Iris pigment epithelial cell (primary cell): ENCODE measurements at regions not wholly inside any gene's neighbourhood (a gene's known extent, or its start where the extent isn't known, plus 50 kb on each side); places are given as distances from the start of the nearest gene placed in this dataset.
"Not testable (repeated sequence)": the region's sequence is repeated elsewhere in the genome, so short reads cannot be mapped to it uniquely, and the experiment has no call there.

Source experiments
- DNase-seq: peaks from one replicate; pipeline ENCODE4 v3.0.0-alpha.2; 2011; ENCODE audit warnings: low read depth

GRCh38 chr15:96470681-96471310, 140.3 kb downstream of the NR2F2 start:
- no peak for DNase-seq

- no peak for DNase-seq
These were observed 142.2 kb downstream of the NR2F2 start for GRCh38 chr15:96472681-96473080.

- DNase-seq = no peak
These were observed 143.1 kb downstream of the NR2F2 start for GRCh38 chr15:96473556-96473955.

- no peak for DNase-seq
These were observed 143.7 kb downstream of the NR2F2 start for GRCh38 chr15:96474231-96474664.

- DNase-seq = no peak
These were observed 146.7 kb downstream of the NR2F2 start for GRCh38 chr15:96477227-96477626.

GRCh38 chr15:96484412-96484811, 153.9 kb downstream of the NR2F2 start:
- not testable (repeated sequence) for DNase-seq

- DNase-seq = no peak
These were observed 154.3 kb downstream of the NR2F2 start for GRCh38 chr15:96484830-96485229.

- no peak for DNase-seq
These were observed 156.7 kb downstream of the NR2F2 start for GRCh38 chr15:96487245-96487644.

GRCh38 chr15:96491066-96491699, 160.7 kb downstream of the NR2F2 start:
- not testable (repeated sequence) for DNase-seq

- not testable (repeated sequence) for DNase-seq
These were observed 161.5 kb downstream of the NR2F2 start for GRCh38 chr15:96491700-96492644.

- no peak for DNase-seq
These were observed 164.0 kb downstream of the NR2F2 start for GRCh38 chr15:96494505-96494904.

- no peak for DNase-seq
These were observed 164.9 kb downstream of the NR2F2 start for GRCh38 chr15:96495386-96495785.

GRCh38 chr15:96497951-96498350, 167.5 kb downstream of the NR2F2 start:
- DNase-seq = no peak

GRCh38 chr15:96500508-96500907, 170.0 kb downstream of the NR2F2 start:
- DNase-seq = no peak

- no peak for DNase-seq
These were observed 170.9 kb downstream of the NR2F2 start for GRCh38 chr15:96501362-96501761.

GRCh38 chr15:96502196-96502595, 171.7 kb downstream of the NR2F2 start:
- no peak for DNase-seq

- DNase-seq = no peak
These were observed 172.8 kb downstream of the NR2F2 start for GRCh38 chr15:96503276-96503675.

GRCh38 chr15:96504371-96504770, 173.9 kb downstream of the NR2F2 start:
- no peak for DNase-seq

GRCh38 chr15:96505014-96505413, 174.5 kb downstream of the NR2F2 start:
- DNase-seq = no peak

- no peak for DNase-seq
These were observed 184.2 kb downstream of the NR2F2 start for GRCh38 chr15:96514607-96515285.

GRCh38 chr15:96515371-96515770, 184.9 kb downstream of the NR2F2 start:
- DNase-seq = no peak

- DNase-seq = no peak
These were observed 190.9 kb downstream of the NR2F2 start for GRCh38 chr15:96521386-96521785.
